ACC112 (cell line): ENCODE measurements at regions not wholly inside any gene's neighbourhood (a gene's known extent, or its start where the extent isn't known, plus 50 kb on each side); places are given as distances from the start of the nearest gene placed in this dataset.
"Not testable (repeated sequence)": the region's sequence is repeated elsewhere in the genome, so short reads cannot be mapped to it uniquely, and the experiment has no call there.

Experiments used
- H2AFZ ChIP-seq: fragments of 200-600 bp; sonication (generic); one replicate; pipeline ENCODE4 v1.6.0; 2017; ENCODE audit warnings: antibody characterized with exemption, low read length; ENCODE audit not compliant: unreplicated experiment
- H3K27ac ChIP-seq: fragments of 200-600 bp; sonication (generic); 2 replicates; pipeline ENCODE4 v1.5.1; 2014; ENCODE audit warnings: low read depth, mild to moderate bottlenecking, antibody characterized with exemption, low read length, moderate library complexity
- H3K27me3 ChIP-seq: fragments of 200-600 bp; sonication (generic); 2 replicates; pipeline ENCODE4 v1.6.1; 2014; ENCODE audit warnings: mild to moderate bottlenecking, antibody characterized with exemption, low read length, moderate library complexity, mixed read lengths; ENCODE audit not compliant: insufficient read depth
- H3K36me3 ChIP-seq: fragments of 200-600 bp; sonication (generic); 2 replicates; pipeline ENCODE4 v1.6.1; 2016; ENCODE audit warnings: mild to moderate bottlenecking, antibody characterized with exemption, low read length, moderate library complexity, mixed read lengths; ENCODE audit not compliant: insufficient read depth
- H3K4me1 ChIP-seq: fragments of 200-600 bp; sonication (generic); one replicate; pipeline ENCODE4 v1.6.1; 2016; ENCODE audit warnings: low read length, mixed read lengths; ENCODE audit not compliant: insufficient read depth, unreplicated experiment, control insufficient read depth
- H3K4me3 ChIP-seq: fragments of 200-600 bp; sonication (generic); 2 replicates; pipeline ENCODE4 v1.5.1; 2014; ENCODE audit warnings: mild to moderate bottlenecking, low read depth, low read length
- H3K79me2 ChIP-seq: fragments of 200-600 bp; sonication (generic); one replicate; pipeline ENCODE4 v1.6.0; 2016; ENCODE audit warnings: low read length; ENCODE audit not compliant: control insufficient read depth, unreplicated experiment, insufficient read depth

DNA sequence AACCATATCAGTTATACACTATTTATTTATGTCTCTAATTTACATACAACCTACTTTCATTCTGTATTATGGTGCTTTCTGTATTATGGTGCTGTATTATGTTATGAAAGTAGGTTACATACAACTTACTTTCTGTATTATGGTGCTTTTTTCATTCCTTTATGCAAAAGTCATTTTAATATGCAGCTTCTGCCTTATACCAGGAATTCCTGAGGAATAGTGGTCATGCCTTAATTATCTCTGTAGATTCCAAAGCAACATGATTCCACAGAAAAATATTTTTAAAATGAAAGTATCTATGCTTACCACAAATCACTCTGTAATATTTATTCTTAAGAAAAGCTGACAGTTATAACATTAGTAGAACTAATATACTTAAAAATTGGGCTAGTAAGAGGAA lies 922.0 kb upstream of the NRXN1 start:
- Histone ChIP-seq H3K4me1 (peaks cover 12% of the 10 kb centered on the region), H3K4me3 (0 out of 2 replicates have a peak overlapping the region, but pooled peaks have one; percentile 18), H3K79me2 (no peaks in the 10 kb centered on the region), H3K27ac (0 out of 2 replicates have a peak overlapping the region, but pooled peaks have one; percentile 12), H3K36me3 (no peaks in the 10 kb centered on the region), H2AFZ (peak overlapping the region; percentile 24), H3K27me3 (no peaks in the 10 kb centered on the region)

DNA sequence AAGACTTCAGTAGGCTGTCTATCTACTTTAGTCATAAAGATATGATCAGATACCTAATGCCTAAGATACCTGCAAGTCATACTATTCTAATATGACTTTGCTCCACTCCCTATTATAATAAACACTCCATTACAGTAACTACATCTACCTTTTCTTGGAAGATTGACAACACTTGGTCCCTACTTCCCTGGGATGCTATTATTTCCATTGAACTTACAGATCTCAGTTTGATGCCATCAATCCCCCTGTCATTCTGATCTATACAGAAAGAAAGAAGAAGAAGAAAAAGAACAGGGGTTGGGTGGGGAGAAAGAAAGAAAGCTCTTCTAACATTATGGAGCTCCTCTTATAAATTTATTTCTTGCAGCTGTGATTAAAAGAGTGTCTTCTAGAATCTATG lies 889.1 kb upstream of the NRXN1 start:
- Histone ChIP-seq H3K4me3 (no peak overlapping the region), H3K27me3 (no peaks in the 10 kb centered on the region), H3K79me2 (no peaks in the 10 kb centered on the region), H3K36me3 (no peaks in the 10 kb centered on the region), H3K4me1 (peaks cover 25% of the 10 kb centered on the region), H3K27ac (no peak overlapping the region), H2AFZ (no peak overlapping the region)

DNA sequence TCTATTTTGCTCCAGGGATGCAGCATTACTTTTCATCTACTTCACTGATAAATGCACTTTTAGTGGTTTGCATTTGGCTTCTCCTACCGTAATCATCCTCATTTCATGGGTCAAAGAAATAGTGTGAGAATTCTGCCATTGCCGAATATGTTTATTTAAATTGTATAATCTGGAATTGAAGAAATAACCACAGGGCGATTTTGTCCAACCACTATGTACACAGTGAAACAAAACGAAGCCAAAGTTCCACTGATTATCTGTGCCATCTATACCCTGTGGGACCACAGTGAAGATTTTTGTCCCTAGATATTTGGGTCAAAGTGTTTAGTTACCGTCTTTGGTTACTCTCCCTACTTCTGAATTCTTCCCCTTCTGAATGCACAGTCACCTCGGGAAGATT lies 888.6 kb upstream of the NRXN1 start:
- H3K36me3 ChIP-seq, result no peaks in the 10 kb centered on the region
- no peaks in the 10 kb centered on the region for H3K79me2 ChIP-seq
- no peak overlapping the region for H3K4me3 ChIP-seq
- H3K27me3 ChIP-seq, result no peaks in the 10 kb centered on the region
- H3K27ac ChIP-seq, result no peak overlapping the region
- H2AFZ ChIP-seq, result no peak overlapping the region
- H3K4me1 ChIP-seq, result peaks cover 25% of the 10 kb centered on the region

DNA sequence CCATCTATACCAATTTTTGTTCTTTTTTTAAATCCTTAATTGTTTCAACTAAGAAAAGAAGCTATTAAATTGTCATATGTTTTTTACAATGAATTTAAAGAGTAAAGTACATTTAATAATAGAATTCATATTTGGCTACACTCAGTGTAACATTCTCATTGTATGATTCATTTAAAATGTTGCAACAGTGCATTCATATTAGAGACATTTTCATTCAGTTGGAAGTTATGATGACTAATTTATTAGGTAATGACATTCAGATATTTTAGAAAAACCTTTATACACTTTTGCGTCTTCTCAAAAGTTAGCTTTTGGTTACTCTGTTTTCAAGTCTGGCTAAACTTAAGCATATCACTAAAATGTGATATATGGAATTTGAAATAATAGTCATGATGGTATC lies 887.5 kb upstream of the NRXN1 start:
- H3K4me1 ChIP-seq, result peaks cover 25% of the 10 kb centered on the region
- H3K27me3 ChIP-seq, result no peaks in the 10 kb centered on the region
- H3K36me3 ChIP-seq, result no peaks in the 10 kb centered on the region
- H3K4me3 ChIP-seq, result 0 out of 2 replicates have a peak overlapping the region, but pooled peaks have one; percentile 34
- H3K79me2 ChIP-seq, result no peaks in the 10 kb centered on the region
- peak overlapping the region; percentile 66 for H3K27ac ChIP-seq
- no peak overlapping the region for H2AFZ ChIP-seq

DNA sequence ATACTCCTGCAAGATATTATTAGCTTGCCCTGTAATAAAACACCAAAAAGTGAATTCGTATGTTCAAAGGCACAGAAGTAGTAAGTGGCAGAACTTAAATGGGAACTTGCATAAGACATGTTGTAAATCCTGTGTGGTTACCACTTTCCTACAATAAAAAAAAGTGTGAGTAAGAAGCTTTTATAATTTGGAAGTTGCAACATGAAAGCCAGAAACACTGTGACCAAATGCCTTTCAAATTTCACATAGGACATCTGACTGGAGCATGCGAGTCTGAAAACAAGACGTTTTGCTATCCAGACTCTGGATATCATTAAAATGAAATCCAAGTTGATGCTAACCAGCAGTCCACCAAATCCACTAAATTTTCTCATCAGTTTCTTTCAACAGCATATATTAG lies 886.2 kb upstream of the NRXN1 start:
- peak overlapping the region; percentile 40; the same call in 1 of the 2 replicates for H3K4me3 ChIP-seq
- no peaks in the 10 kb centered on the region for H3K27me3 ChIP-seq
- no peaks in the 10 kb centered on the region for H3K79me2 ChIP-seq
- no peaks in the 10 kb centered on the region for H3K36me3 ChIP-seq
- peak overlapping the region; percentile 86 for H2AFZ ChIP-seq
- H3K4me1 ChIP-seq, result peaks cover 25% of the 10 kb centered on the region
- peak overlapping the region; percentile 70 for H3K27ac ChIP-seq

DNA sequence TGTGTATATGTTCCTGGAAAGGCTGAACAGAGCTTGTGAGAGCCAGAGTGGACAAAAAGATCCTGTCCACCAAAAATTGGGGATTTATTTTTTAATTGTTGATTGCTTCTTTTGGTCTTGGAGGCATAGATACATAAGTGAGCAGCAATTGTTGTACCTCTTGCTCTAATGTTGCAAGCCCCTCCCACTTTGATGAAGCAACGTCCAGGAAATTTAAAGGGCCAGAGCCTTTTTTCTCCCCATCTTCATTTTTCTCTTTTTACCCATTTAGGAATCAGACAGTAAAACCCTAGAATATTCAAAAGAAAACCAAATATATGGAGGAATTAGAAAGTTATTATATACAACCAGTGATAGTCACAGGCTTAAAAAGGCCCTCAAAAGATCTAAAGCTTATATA lies 871.8 kb upstream of the NRXN1 start:
- no peak overlapping the region for H2AFZ ChIP-seq
- no peak overlapping the region for H3K27ac ChIP-seq
- no peak overlapping the region for H3K4me3 ChIP-seq
- H3K79me2 ChIP-seq, result no peaks in the 10 kb centered on the region
- no peaks in the 10 kb centered on the region for H3K36me3 ChIP-seq
- H3K27me3 ChIP-seq, result no peaks in the 10 kb centered on the region
- no peaks in the 10 kb centered on the region for H3K4me1 ChIP-seq

DNA sequence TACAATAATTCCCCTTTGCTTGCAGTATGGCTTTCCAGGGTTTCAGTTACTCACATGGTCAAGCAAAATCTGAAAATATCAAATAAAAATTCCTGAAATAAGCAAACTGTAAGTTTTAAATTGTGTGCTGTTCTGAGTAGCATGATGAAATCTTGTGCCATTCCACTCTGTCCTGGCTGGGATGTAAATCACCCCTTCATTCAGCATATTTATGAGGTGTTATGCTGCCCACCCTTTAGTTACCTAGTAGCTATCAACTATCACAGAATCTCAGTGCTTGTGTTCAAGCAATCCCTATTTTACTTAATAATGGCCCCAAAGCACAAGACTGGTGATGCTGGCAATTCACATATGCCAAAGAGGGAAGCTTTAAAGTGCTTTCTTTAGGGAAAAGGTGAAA lies 867.7 kb upstream of the NRXN1 start:
- no peak overlapping the region for H2AFZ ChIP-seq
- no peak overlapping the region for H3K27ac ChIP-seq
- H3K79me2 ChIP-seq, result no peaks in the 10 kb centered on the region
- H3K27me3 ChIP-seq, result no peaks in the 10 kb centered on the region
- no peaks in the 10 kb centered on the region for H3K4me1 ChIP-seq
- no peak overlapping the region for H3K4me3 ChIP-seq
- no peaks in the 10 kb centered on the region for H3K36me3 ChIP-seq

DNA sequence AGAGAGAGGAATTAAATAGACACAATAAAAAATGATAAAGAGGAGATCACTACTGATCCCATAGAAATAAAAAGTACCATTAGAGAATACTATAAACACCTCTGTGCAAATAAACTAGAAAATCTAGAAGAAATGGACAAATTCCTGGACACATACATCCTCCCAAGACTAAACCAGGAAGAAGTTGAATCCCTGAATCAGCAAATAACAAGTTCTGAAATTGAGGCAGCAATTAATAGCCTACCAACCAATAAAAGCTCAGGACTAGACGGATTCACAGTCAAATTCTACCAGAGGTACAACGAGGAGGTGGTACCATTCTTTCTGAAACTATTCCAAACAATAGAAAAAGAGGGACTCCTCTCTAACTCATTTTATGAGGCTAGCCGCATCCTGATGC lies 862.7 kb upstream of the NRXN1 start:
- not testable (repeated sequence) for H3K4me3 ChIP-seq, H3K27ac ChIP-seq, H3K36me3 ChIP-seq, H3K79me2 ChIP-seq, H3K27me3 ChIP-seq, H2AFZ ChIP-seq, H3K4me1 ChIP-seq

DNA sequence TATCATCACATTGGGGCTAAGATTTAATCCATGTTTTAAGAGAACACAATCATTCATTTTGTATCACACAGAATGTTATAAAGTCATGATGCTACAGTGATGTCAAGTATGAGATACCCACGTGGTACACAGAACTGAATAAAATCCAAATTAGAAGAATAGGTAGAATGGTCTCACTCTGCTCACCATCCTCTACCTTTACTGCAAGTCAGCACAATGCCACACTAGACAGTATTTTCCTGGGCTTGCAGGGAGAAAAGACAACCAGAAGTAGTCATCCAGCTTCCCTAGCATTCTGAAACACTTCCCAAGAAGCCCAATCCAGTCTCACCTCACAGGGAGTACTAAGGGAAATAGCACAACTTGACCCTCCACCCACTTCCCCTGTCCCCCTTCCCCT lies 856.2 kb upstream of the NRXN1 start:
- H3K27me3 ChIP-seq, result no peaks in the 10 kb centered on the region
- no peak overlapping the region for H2AFZ ChIP-seq
- H3K4me1 ChIP-seq, result no peaks in the 10 kb centered on the region
- no peaks in the 10 kb centered on the region for H3K36me3 ChIP-seq
- H3K4me3 ChIP-seq, result no peak overlapping the region
- H3K27ac ChIP-seq, result no peak overlapping the region
- no peaks in the 10 kb centered on the region for H3K79me2 ChIP-seq

DNA sequence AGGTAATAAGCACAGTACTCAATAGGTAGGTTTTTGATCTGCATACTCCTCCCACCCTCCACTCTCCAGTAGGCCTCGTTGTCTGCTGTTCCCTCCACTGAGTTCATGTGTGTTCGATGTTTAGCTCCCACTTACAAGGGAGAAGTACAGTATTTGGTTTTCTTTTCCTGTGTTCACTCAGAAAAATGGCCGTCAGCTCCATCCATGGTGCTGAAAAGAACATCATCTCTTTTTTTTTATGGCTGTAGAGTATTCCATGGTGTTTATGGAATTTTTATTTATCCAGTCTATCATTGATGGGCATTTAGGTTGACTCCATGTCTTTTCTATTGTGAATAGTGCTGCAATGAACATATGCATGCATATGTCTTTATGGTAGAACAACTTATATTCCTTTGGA lies 849.7 kb upstream of the NRXN1 start:
- Histone ChIP-seq H2AFZ (no peak overlapping the region), H3K27ac (no peak overlapping the region), H3K4me3 (no peak overlapping the region), H3K36me3 (no peaks in the 10 kb centered on the region), H3K27me3 (no peaks in the 10 kb centered on the region), H3K4me1 (no peaks in the 10 kb centered on the region), H3K79me2 (no peaks in the 10 kb centered on the region)

DNA sequence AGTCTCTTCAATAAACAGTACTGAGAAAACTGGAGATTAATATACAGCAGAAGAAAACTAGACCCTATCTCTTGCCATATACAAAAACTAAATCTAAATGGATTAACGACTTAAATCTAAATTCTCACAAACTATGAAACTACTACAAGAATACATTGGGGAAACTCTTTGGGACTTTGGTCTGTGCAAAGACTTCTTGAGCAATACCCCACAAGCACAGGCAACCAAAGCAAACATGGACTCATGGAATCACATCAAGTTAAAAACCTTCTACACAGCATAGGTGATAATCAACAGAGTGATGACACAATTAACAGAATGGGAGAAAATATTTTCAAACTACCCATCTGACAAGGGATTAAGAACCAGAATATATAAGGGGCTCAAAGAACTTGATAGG lies 848.2 kb upstream of the NRXN1 start:
- Histone ChIP-seq H3K4me1 (no peaks in the 10 kb centered on the region), H3K4me3 (no peak overlapping the region), H3K27me3 (no peaks in the 10 kb centered on the region), H3K27ac (no peak overlapping the region), H3K36me3 (no peaks in the 10 kb centered on the region), H3K79me2 (no peaks in the 10 kb centered on the region), H2AFZ (no peak overlapping the region)
